ENCODE measurements at regions not wholly inside any gene's neighbourhood (a gene's known extent, or its start where the extent isn't known, plus 50 kb on each side); places are given as distances from the start of the nearest gene placed in this dataset.

DNA sequence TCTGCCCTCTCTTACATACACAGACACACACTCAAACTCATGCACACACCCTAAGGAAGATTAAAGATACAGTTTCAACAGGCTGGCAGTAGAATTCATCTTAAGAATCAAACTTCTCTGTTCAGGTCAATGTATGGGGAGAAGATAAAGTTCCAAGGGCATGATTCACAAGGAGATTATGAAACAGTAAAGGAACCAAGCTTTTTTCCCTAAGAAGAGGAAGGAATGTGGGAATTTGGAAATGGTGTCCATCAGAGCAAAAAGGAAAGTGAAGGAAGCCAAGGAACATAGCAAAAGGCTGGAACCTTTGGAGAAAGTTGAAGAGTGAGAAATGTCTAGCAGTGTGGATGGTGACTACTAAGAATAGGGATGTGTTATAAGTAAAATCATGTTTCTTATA, 191.0 kb upstream of the NPY2R start (continued):
- TF ChIP-seq, protein P1, sequence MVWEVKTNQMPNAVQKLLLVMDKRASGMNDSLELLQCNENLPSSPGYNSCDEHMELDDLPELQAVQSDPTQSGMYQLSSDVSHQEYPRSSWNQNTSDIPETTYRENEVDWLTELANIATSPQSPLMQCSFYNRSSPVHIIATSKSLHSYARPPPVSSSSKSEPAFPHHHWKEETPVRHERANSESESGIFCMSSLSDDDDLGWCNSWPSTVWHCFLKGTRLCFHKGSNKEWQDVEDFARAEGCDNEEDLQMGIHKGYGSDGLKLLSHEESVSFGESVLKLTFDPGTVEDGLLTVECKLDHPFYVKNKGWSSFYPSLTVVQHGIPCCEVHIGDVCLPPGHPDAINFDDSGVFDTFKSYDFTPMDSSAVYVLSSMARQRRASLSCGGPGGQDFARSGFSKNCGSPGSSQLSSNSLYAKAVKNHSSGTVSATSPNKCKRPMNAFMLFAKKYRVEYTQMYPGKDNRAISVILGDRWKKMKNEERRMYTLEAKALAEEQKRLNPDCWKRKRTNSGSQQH (CRISPR knock-in tag; IDR thresholded peaks at IDR 0.05): no peak
- TF ChIP-seq NFE2 (IDR thresholded peaks at IDR 0.05; ENCODE audit: low read depth) (no peak), ZFPM2 (CRISPR knock-in tag; IDR thresholded peaks at IDR 0.05) (no peak)

DNA sequence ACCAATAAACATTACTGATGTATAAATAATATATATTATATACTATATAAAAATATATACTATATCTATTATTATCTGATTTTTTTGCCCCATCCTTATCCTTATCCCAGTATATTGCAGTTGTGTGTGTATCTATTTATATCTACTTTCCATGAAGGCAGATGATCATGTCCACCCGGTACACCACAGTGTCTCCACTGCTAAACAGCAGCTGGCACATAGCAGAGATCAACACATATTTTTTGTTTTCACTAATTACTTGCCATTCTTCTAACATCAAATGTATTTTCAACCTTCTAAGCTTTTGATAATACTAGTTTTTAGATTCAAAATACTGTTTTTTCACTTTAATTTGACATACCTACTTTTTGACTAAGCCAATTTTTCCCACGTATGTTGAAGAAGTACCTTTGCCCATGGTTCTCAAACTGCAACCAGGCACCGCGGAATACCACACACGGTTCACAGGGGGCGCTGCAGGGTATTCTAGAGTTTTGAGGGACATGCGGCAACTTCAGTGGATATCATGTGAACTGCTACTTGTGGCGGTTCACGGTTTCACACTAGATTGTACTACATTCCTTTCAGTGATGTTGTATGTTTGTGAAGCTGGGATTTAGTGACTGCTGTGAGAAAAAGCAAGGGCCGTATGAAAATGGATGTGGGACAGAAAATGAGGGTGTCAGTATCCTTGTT, 182.5 kb upstream of the NPY2R start:
- H3K4me1 ChIP-seq (replicated peaks in 1 of 2; ENCODE audit: control insufficient read depth in 2 of 2, insufficient read depth in 2 of 2, low read length in 2 of 2): no peaks in the 10 kb centered on the region
- no peaks in the 10 kb centered on the region for H3K79me2 ChIP-seq (ENCODE audit: control insufficient read depth, insufficient read depth, low read length)
- H2AFZ ChIP-seq (ENCODE audit: low read depth, low read length): no peak overlapping the region
- H3K27ac ChIP-seq (ENCODE audit: extremely low read depth, low read depth, low read length): no peak overlapping the region
- TF ChIP-seq CBX5 (IDR thresholded peaks at IDR 0.05; ENCODE audit: borderline replicate concordance, low read depth) (no peak), CTCF (IDR thresholded peaks at IDR 0.05 in 2 of 3, conservative IDR thresholded peaks at IDR 0.05 in 1 of 3; ENCODE audit: insufficient read depth in 2 of 3, low read depth in 1 of 3, low read length in 3 of 3) (peak; percentile 37 to 55 (median 48); a peak in 4 of 6 replicates), CBFB (CRISPR knock-in tag; IDR thresholded peaks at IDR 0.05) (no peak), RAD21 (CRISPR knock-in tag; conservative IDR thresholded peaks at IDR 0.05 in 1 of 2, IDR thresholded peaks at IDR 0.05 in 1 of 2) (peak; percentile 10 to 43; a peak in 1 of 4 replicates)
- no TSS peak for BruUV-seq (replicated peaks)
- POLR2A ChIA-PET: no interaction called here
- intact Hi-C loops (cut with micrococcal nuclease) (no loop called here), in situ Hi-C loops (cut with MboI) (no loop called here)
- CTCF ChIA-PET (ENCODE audit: low intra/inter-chr PET ratio): no interaction called here
- ATAC-seq (peak; percentile 72; the same call in 2 of the 3 replicates), DNase-seq (ENCODE audit: extremely low read depth in 1 of 4, low spot score in 3 of 4) (peak; percentile 7 to 44 (median 18)), FAIRE-seq (peak; percentile 40)
- no peak overlapping the region for H3K4me3 ChIP-seq
- no peaks in the 10 kb centered on the region for H3K27me3 ChIP-seq (ENCODE audit: control insufficient read depth in 2 of 2, insufficient read depth in 2 of 2, low read length in 2 of 2)
- H4K20me1 ChIP-seq (replicated peaks; ENCODE audit: control insufficient read depth, insufficient read depth, low read length): no peaks in the 10 kb centered on the region
- H3K4me2 ChIP-seq (ENCODE audit: insufficient read depth, low read length): no peak overlapping the region
- no peaks in the 10 kb centered on the region for H3K36me3 ChIP-seq (ENCODE audit: control insufficient read depth, insufficient read depth, low read length)
- H3K9me3 ChIP-seq (replicated peaks; ENCODE audit: control insufficient read depth, insufficient read depth, low read depth, low read length): no peaks in the 10 kb centered on the region
- 7% methylated on average over 10 of the region's 10 CpGs for WGBS (ENCODE audit: insufficient coverage, low coverage, missing lambda C conversion rate)
- H3K9me1 ChIP-seq (ENCODE audit: control insufficient read depth, insufficient read depth, low read length): no peaks in the 10 kb centered on the region
- H3K9ac ChIP-seq (ENCODE audit: insufficient read depth in 1 of 2, low read depth in 2 of 2, low read length in 2 of 2): no peak overlapping the region

Data from K562 (cell line).